B cell (primary cell): ENCODE measurements at regions not wholly inside any gene's neighbourhood (a gene's known extent, or its start where the extent isn't known, plus 50 kb on each side); places are given as distances from the start of the nearest gene placed in this dataset.

Experiments used
- CTCF ChIP-seq: fragments of 200-600 bp; IDR thresholded peaks from one replicate; pipeline ENCODE4 v1.8.0; 2022; ENCODE audit warnings: antibody characterized with exemption, mild to moderate bottlenecking
- EZH2 ChIP-seq: IDR thresholded peaks from 2 replicates; pipeline ENCODE4 v1.6.1; 2012; ENCODE audit warnings: borderline replicate concordance, low read depth, mild to moderate bottlenecking, moderate library complexity, low read length; ENCODE audit not compliant: insufficient read depth, poor library complexity, severe bottlenecking

- TF ChIP-seq CTCF: no peak
- no peak for TF ChIP-seq EZH2
These were observed 322.0 kb upstream of the MIR17HG start for GRCh38 chr13:91025442-91025841.
